HEK293 (cell line): ENCODE measurements at regions not wholly inside any gene's neighbourhood (a gene's known extent, or its start where the extent isn't known, plus 50 kb on each side); places are given as distances from the start of the nearest gene placed in this dataset.

Experiments used
- ATF2 ChIP-seq: fragments of 450-650 bp; formaldehyde crosslinking; IDR thresholded peaks from 2 replicates; pipeline ENCODE4 v1.5.1; 2016; ENCODE audit warnings: missing biosample characterization, missing genetic modification characterization, low read depth
- GFI1B ChIP-seq: fragments of 450-650 bp; formaldehyde crosslinking; IDR thresholded peaks from 2 replicates; pipeline ENCODE4 v1.5.1; 2016; ENCODE audit warnings: missing biosample characterization, missing genetic modification characterization
- ZBTB8A ChIP-seq: fragments of 450-650 bp; formaldehyde crosslinking; IDR thresholded peaks from 2 replicates; pipeline ENCODE4 v1.5.1; 2016; ENCODE audit warnings: missing biosample characterization, missing genetic modification characterization
- ZNF114 ChIP-seq: fragments of 450-650 bp; formaldehyde crosslinking; IDR thresholded peaks from 2 replicates; pipeline ENCODE4 v1.5.0; 2017; ENCODE audit warnings: missing biosample characterization, missing genetic modification characterization
- ZNF138 ChIP-seq: fragments of 450-650 bp; formaldehyde crosslinking; IDR thresholded peaks from 2 replicates; pipeline ENCODE4 v1.5.1; 2016; ENCODE audit warnings: missing biosample characterization, missing genetic modification characterization, borderline replicate concordance
- ZNF24 ChIP-seq: fragments of 450-650 bp; formaldehyde crosslinking; IDR thresholded peaks from 2 replicates; pipeline ENCODE4 v1.5.1; 2016; ENCODE audit warnings: missing biosample characterization, missing genetic modification characterization
- ZNF558 ChIP-seq: fragments of 450-650 bp; formaldehyde crosslinking; IDR thresholded peaks from 2 replicates; pipeline ENCODE4 v1.5.1; 2016; ENCODE audit warnings: missing biosample characterization, missing genetic modification characterization
- ZNF629 ChIP-seq: fragments of 450-650 bp; formaldehyde crosslinking; IDR thresholded peaks from 2 replicates; pipeline ENCODE4 v1.5.1; 2017; ENCODE audit warnings: missing biosample characterization, missing genetic modification characterization
- ZNF704 ChIP-seq: fragments of 450-650 bp; formaldehyde crosslinking; IDR thresholded peaks from 2 replicates; pipeline ENCODE4 v1.5.1; 2016; ENCODE audit warnings: missing biosample characterization, missing genetic modification characterization
- ZNF76 ChIP-seq: fragments of 450-650 bp; formaldehyde crosslinking; IDR thresholded peaks from 2 replicates; pipeline ENCODE4; 2016; ENCODE audit warnings: low read depth, missing biosample characterization, missing genetic modification characterization, borderline replicate concordance
- ZNF776 ChIP-seq: fragments of 450-650 bp; formaldehyde crosslinking; IDR thresholded peaks from 2 replicates; pipeline ENCODE4 v1.5.0; 2017; ENCODE audit warnings: missing biosample characterization, missing genetic modification characterization, borderline replicate concordance
- TF ChIP-seq, protein P1 (sequence below): fragments of 450-650 bp; formaldehyde crosslinking; IDR thresholded peaks from 2 replicates; pipeline ENCODE4 v1.5.1; 2016; ENCODE audit warnings: missing biosample characterization, missing genetic modification characterization
- TF ChIP-seq, protein P2 (sequence below): fragments of 450-650 bp; formaldehyde crosslinking; IDR thresholded peaks from 2 replicates; pipeline ENCODE4 v1.5.1; 2017; ENCODE audit warnings: missing biosample characterization, missing genetic modification characterization

DNA sequence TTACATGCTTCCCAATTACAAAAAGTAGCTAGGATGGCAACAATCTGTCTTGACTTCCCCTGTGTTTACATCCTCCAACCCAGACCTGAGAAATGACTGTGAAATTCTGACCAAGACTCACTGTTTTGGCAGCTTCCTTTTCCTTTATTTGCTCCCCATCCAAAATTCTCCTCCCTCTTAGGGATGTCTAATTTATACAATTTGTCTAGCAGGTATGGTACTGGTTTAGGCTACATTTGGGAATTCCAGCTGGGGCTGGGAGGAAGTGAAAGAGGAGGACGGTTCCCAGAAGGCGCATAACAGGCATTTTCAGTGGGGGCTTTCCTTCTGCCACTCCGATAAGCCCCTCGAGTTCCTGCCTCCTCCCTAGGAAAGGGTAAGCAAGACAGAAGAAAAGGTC, 231.5 kb upstream of the BTBD3 start:
- TF ChIP-seq, protein P1, sequence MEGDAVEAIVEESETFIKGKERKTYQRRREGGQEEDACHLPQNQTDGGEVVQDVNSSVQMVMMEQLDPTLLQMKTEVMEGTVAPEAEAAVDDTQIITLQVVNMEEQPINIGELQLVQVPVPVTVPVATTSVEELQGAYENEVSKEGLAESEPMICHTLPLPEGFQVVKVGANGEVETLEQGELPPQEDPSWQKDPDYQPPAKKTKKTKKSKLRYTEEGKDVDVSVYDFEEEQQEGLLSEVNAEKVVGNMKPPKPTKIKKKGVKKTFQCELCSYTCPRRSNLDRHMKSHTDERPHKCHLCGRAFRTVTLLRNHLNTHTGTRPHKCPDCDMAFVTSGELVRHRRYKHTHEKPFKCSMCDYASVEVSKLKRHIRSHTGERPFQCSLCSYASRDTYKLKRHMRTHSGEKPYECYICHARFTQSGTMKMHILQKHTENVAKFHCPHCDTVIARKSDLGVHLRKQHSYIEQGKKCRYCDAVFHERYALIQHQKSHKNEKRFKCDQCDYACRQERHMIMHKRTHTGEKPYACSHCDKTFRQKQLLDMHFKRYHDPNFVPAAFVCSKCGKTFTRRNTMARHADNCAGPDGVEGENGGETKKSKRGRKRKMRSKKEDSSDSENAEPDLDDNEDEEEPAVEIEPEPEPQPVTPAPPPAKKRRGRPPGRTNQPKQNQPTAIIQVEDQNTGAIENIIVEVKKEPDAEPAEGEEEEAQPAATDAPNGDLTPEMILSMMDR (tag by site-specific recombination): no peak
- TF ChIP-seq ZNF114 (no peak), ZNF24 (tag by site-specific recombination) (no peak), ZNF776 (no peak), ZNF76 (tag by site-specific recombination) (no peak), ZNF558 (tag by site-specific recombination) (no peak), GFI1B (tag by site-specific recombination) (no peak), ZNF704 (no peak), ATF2 (tag by site-specific recombination) (no peak), ZNF138 (no peak), ZBTB8A (no peak), ZNF629 (tag by site-specific recombination) (no peak)
- TF ChIP-seq, protein P2, sequence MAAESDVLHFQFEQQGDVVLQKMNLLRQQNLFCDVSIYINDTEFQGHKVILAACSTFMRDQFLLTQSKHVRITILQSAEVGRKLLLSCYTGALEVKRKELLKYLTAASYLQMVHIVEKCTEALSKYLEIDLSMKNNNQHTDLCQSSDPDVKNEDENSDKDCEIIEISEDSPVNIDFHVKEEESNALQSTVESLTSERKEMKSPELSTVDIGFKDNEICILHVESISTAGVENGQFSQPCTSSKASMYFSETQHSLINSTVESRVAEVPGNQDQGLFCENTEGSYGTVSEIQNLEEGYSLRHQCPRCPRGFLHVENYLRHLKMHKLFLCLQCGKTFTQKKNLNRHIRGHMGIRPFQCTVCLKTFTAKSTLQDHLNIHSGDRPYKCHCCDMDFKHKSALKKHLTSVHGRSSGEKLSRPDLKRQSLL (tag by site-specific recombination): no peak
